ENCODE measurements at regions not wholly inside any gene's neighbourhood (a gene's known extent, or its start where the extent isn't known, plus 50 kb on each side); places are given as distances from the start of the nearest gene placed in this dataset.

DNA sequence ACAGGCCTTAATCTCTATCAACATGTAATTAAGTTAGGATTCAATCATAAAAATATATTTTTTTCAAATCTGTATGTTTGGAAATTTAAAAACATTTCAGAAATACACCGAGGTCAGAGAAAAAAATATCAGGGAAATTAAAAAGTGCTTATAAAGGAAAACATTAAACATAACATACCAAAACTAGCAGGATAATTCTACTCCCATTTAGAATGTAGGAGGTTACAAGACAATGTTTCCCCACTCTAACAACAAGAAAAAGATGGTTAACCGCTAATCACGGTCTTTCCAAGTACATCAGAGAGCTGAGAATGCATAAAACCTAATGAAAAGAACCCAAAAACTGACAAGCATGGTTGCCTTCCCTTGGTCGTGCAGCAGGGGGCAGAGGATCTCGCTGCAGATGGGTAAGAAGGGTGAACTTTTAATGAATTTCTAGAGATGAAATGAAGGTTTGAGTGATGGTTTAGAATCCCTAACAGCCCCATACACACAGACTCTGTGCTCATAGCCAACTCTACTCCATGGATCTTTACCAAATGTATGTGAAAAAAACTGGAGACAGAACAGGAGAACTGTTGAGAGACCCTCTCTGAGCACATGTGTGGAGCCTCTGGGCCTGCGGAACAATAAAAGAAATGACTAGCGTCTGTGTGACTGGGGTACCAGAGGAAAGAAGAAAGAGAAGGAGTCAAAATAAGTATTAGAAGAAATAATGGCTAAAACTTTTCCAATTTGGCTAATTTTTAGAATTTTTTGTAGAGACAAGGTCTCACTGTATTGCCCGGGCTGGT lies 51.3 kb upstream of the LSM14A start:
- TF ChIP-seq TAF1 (IDR thresholded peaks at IDR 0.05; ENCODE audit: low read depth), result no peak
- no peak for TF ChIP-seq EP300 (IDR thresholded peaks at IDR 0.05; ENCODE audit: borderline replicate concordance)
- TF ChIP-seq YY1 (IDR thresholded peaks at IDR 0.05; ENCODE audit: low read depth), result no peak
- no peak for TF ChIP-seq EGR1 (IDR thresholded peaks at IDR 0.05)
- peak; percentile 45 for TF ChIP-seq RAD21 (IDR thresholded peaks at IDR 0.05; ENCODE audit: low read depth)
- no peak for TF ChIP-seq FOXM1 (IDR thresholded peaks at IDR 0.05; ENCODE audit: borderline replicate concordance, low read depth)
- TF ChIP-seq, protein P1, sequence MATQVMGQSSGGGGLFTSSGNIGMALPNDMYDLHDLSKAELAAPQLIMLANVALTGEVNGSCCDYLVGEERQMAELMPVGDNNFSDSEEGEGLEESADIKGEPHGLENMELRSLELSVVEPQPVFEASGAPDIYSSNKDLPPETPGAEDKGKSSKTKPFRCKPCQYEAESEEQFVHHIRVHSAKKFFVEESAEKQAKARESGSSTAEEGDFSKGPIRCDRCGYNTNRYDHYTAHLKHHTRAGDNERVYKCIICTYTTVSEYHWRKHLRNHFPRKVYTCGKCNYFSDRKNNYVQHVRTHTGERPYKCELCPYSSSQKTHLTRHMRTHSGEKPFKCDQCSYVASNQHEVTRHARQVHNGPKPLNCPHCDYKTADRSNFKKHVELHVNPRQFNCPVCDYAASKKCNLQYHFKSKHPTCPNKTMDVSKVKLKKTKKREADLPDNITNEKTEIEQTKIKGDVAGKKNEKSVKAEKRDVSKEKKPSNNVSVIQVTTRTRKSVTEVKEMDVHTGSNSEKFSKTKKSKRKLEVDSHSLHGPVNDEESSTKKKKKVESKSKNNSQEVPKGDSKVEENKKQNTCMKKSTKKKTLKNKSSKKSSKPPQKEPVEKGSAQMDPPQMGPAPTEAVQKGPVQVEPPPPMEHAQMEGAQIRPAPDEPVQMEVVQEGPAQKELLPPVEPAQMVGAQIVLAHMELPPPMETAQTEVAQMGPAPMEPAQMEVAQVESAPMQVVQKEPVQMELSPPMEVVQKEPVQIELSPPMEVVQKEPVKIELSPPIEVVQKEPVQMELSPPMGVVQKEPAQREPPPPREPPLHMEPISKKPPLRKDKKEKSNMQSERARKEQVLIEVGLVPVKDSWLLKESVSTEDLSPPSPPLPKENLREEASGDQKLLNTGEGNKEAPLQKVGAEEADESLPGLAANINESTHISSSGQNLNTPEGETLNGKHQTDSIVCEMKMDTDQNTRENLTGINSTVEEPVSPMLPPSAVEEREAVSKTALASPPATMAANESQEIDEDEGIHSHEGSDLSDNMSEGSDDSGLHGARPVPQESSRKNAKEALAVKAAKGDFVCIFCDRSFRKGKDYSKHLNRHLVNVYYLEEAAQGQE (IDR thresholded peaks at IDR 0.05; ENCODE audit: low read depth), result no peak
- TF ChIP-seq TCF12 (IDR thresholded peaks at IDR 0.05; ENCODE audit: low read depth), result no peak

All from Ishikawa (cell line).